ENCODE measurements at regions not wholly inside any gene's neighbourhood (a gene's known extent, or its start where the extent isn't known, plus 50 kb on each side); places are given as distances from the start of the nearest gene placed in this dataset.

DNA sequence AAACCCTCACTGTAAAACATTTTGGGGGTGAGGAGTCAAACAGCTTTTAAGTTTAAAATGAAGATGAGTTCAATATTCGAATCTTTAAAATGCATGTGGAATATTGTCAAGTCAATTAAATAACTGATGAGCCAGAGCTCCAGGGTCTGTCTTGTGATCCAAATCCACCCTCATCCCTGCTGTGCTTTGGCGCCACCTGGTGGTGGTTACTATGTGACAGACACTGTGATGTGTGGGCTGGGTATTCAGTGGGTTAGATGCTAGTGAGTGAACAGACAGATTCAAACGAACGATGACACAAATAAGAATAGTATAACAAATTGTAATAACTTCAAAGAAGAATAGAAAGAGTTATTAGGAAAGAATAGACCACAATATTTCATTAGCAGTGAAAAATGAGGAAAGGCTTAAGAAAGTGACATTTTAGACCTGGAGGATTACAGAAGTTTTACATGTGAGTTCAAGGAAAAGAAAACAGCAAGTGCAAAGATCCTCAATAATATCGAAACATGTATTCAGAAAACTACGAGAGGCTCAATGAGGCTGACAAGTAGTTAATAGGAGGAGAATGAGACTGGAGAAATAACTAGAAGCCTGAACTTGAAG is 51.4 kb upstream of the CHSY3 start:
- TF ChIP-seq CSDC2 (CRISPR knock-in tag; IDR thresholded peaks at IDR 0.05) (no peak), ZNF565 (CRISPR knock-in tag; conservative IDR thresholded peaks at IDR 0.05; ENCODE audit: low read depth) (no peak)
